ENCODE measurements at regions not wholly inside any gene's neighbourhood (a gene's known extent, or its start where the extent isn't known, plus 50 kb on each side); places are given as distances from the start of the nearest gene placed in this dataset.
"Not testable (repeated sequence)": the region's sequence is repeated elsewhere in the genome, so short reads cannot be mapped to it uniquely, and the experiment has no call there.

DNA sequence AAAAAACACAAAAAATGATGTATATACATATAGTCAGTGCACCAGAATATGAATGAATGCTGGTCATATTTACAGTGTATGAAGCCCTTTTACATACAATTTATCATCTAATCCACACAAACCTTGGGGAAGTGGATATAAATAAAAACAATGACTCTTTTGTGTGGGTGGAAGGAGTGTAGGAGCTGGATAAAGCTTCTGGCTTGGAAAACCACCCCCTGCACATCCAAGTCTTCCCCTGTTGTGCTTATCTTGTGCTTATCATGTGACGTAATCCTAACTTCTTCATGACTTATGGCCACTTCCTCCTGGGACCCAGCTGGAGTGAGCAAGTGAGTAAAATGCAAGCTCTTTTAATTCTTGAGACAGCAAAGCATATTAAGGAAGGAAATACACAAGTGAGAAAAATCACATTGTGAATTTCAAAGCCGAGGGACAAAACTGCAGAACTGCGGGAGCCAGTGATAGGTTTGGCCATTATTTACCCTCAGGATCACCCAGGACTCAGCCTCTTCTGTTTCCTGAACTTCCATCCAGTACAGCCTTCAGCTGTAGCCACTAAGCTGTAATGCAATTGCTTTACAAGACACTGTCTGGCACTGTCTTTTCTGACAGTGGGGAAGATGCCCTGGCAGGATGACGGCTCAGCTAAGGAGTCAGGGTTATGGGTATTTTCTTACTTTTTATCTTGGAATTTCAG lies 104.0 kb upstream of the PPM1J start:
- no peak for DNase-seq

- DNase-seq: no peak
Observed at GRCh38 chr1:112817555-112818373, 102.6 kb upstream of the PPM1J start.

DNA sequence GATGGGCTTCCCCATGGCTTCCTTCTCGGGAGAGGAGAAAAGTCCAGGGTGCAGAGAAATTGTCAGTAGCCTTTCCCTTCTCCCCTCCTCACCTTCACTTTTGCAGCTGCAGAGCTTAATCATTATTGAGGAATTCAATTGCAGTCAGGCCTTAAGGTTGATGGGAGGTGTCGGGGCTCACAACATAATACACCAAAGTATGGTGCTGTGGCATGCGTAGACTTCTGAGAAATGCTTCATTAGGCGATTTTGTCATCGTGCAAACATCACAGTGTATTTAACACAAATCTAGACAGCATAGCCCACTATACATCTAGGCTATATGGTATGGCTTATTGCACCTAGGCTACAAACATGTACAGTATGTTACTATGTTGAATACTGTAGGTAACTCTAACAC lies 100.2 kb upstream of the PPM1J start:
- no peak for DNase-seq

- not testable (repeated sequence) for DNase-seq
Observed at GRCh38 chr1:112814645-112815044, 99.5 kb upstream of the PPM1J start.

- peak; percentile 79 for DNase-seq
Observed at GRCh38 chr1:112808861-112809684, 93.9 kb upstream of the PPM1J start.

DNA sequence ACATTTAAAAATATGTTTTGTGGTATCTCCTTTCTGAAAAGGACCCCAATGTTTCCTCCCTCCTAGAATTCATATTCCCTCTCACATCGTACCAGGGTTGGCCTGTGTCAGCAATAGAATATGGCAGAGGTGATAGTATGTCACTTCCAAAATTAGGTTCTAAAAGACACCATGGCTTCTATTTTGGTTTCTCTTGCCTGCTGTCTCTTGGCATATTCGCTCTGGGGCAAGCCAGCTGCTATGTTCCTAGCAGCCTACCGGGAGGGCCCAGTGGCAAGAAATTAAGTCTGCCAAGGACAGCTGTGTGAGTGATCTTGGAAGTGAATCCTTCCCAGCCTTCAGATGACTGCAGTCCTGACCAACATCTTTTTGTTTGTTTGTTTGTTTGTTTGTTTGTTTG lies 92.9 kb upstream of the PPM1J start:
- no peak for DNase-seq

GRCh38 chr1:112807117-112807516 lies 92.0 kb upstream of the PPM1J start:
- DNase-seq: no peak

- DNase-seq: no peak
Observed at GRCh38 chr1:112806090-112806642, 91.0 kb upstream of the PPM1J start.

DNA sequence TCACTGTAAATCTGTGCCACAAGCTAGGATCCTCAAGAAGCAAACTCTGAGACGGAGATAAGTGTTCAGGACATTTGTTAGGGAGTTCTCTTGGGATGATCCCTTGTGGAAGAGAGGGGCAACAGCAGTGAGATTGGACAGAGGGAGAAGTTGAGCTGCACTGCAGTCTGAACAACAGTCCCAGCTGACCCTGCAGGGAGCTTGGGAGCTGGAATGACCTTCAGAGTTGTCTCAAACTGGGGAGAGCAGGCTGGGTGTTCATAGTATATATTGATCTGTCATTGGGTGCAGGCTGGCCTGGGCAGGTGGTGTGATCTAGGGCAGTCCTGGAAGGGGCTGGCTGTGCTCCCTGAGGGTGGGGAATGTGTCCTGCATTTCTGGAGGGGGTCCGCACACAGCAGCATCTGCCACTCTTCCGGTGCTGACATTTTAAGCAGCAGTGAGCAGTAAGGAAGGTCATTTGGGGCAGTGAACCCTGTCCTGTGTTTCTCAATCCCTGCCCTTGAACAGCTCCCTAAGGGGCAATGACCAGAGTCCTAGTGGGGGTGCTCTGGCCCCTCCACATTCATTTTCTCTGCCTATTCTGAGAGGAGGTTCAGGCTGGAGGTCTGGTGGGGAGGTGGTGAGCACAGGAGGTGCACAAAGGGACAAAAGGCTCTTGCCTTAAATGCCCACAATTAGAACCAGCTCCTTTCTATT lies 90.2 kb upstream of the PPM1J start:
- DNase-seq: no peak

GRCh38 chr1:112803906-112804762 lies 89.0 kb upstream of the PPM1J start:
- DNase-seq: peak; percentile 77

GRCh38 chr1:112800289-112800688 lies 85.2 kb upstream of the PPM1J start:
- DNase-seq: no peak

DNA sequence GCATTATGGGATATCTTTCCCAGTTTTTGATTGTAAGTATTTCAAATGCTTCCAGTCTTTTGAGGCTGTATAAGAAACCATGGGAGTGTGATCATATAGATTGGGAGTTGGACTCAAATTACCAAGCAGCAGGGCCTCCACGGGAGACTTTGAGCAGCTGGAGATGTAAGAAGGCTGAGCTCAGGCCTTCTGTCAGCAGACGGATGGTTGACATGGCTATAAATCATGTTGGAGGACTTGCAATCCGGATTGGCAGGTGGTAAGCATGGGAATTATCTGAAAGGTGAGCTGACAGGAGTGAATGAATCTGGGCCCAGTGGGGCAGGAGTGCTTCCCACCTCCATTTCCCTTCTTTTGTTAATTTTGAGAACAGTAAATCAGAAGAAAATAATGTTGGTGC lies 83.2 kb upstream of the PPM1J start:
- DNase-seq: no peak

DNA sequence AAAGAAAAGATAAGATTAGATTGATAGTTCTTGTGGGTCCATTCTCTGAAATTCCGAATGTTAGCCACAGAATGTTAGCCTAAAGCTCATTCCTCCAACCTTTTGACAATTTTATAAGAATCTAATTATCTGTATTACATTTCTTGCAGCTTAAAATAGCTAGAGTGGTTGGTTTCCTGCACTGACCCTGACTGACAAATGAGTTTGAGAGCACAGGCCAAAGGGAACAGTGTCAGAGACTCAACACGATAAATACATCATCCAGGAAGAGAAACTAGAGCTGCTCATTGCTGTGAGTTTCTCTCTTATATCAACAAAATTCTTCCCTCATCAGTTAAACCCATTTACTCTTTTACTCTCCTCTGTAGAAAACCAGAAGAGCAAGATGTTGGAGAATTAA lies 82.1 kb upstream of the PPM1J start:
- DNase-seq: no peak

- no peak for DNase-seq
Observed at GRCh38 chr1:112794654-112795239, 79.6 kb upstream of the PPM1J start.

DNA sequence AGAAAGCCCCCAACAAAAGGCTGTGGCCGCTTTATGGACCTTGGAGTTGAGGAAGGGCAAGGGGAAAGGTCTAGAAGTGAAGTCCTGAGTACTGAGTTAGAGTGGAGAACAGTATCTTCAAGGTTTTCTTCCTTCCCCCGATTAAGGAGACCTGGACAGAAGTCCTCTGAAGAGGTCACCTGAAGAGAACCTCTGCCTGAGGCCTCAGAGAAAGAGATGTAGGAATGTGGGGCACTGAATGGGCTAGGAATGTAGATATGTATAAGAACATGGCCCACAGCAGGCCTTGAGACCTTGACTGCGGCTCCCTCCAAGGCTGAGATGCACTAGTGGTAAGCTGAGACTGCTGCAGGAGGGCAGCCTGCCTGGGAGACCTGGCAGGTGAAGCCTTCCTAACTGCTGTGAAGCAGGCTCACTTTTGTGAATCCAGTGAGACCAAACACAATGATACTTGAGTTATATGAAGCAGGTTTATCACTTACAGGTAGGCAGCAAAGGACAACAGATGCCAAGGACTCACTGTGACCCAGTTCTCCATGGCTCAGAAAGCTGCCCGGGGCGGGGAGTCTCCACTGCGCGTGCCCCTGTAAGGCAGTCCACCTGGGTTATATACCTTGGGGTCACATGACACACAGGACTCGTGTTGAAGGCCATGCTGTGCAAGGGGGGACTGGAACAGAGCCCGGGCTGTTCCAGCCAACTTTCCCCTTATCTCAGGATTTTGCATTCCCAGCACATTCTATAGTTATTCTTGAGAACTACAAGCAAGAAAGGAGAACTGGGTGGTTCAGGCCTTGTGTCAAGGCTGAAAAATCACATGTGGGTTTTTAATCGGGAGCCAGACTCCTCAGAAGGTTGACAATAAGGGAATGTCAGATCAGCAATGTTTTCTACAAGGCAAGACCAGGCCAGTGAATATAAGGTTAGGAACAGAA lies 78.8 kb upstream of the PPM1J start:
- DNase-seq: no peak

GRCh38 chr1:112791723-112792104 lies 76.6 kb upstream of the PPM1J start:
- DNase-seq: no peak

- DNase-seq: no peak
Observed at GRCh38 chr1:112790920-112791722, 76.0 kb upstream of the PPM1J start.

GRCh38 chr1:112788561-112788960 lies 73.4 kb upstream of the PPM1J start:
- no peak for DNase-seq

- no peak for DNase-seq
Observed at GRCh38 chr1:112788054-112788453, 72.9 kb upstream of the PPM1J start.

Measured in femur (tissue), 1 donor.